ENCODE measurements at regions not wholly inside any gene's neighbourhood (a gene's known extent, or its start where the extent isn't known, plus 50 kb on each side); places are given as distances from the start of the nearest gene placed in this dataset.

- DNase-seq: no peak
Measured at GRCh38 chr1:219120624-219121544, 52.8 kb upstream of the LYPLAL1 start.

GRCh38 chr1:219121679-219122078, 52.0 kb upstream of the LYPLAL1 start:
- no peak for DNase-seq

- DNase-seq: no peak
Measured at GRCh38 chr1:219123036-219123435, 50.6 kb upstream of the LYPLAL1 start.
